ENCODE measurements at regions not wholly inside any gene's neighbourhood (a gene's known extent, or its start where the extent isn't known, plus 50 kb on each side); places are given as distances from the start of the nearest gene placed in this dataset.

GRCh38 chr2:160920791-160921303, 239.4 kb upstream of the TANK start:
- TF ChIP-seq, protein P1, sequence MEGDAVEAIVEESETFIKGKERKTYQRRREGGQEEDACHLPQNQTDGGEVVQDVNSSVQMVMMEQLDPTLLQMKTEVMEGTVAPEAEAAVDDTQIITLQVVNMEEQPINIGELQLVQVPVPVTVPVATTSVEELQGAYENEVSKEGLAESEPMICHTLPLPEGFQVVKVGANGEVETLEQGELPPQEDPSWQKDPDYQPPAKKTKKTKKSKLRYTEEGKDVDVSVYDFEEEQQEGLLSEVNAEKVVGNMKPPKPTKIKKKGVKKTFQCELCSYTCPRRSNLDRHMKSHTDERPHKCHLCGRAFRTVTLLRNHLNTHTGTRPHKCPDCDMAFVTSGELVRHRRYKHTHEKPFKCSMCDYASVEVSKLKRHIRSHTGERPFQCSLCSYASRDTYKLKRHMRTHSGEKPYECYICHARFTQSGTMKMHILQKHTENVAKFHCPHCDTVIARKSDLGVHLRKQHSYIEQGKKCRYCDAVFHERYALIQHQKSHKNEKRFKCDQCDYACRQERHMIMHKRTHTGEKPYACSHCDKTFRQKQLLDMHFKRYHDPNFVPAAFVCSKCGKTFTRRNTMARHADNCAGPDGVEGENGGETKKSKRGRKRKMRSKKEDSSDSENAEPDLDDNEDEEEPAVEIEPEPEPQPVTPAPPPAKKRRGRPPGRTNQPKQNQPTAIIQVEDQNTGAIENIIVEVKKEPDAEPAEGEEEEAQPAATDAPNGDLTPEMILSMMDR (IDR thresholded peaks at IDR 0.05), result no peak
- TF ChIP-seq POLR2A (IDR thresholded peaks at IDR 0.05), result no peak

Measured in esophagus squamous epithelium (tissue), 4 donors.